ENCODE measurements at regions not wholly inside any gene's neighbourhood (a gene's known extent, or its start where the extent isn't known, plus 50 kb on each side); places are given as distances from the start of the nearest gene placed in this dataset.
A peak's percentile ranks its signal among the peaks of the same experiment; 100 is the strongest.

GRCh38 chr3:168495932-168496331 lies 400.2 kb upstream of the GOLIM4 start:
- ChIA-PET POLR2A (ENCODE audit: unreplicated experiment) (no interaction called here), CTCF (no interaction called here)
- Histone ChIP-seq H3K14ac (replicated peaks; ENCODE audit: low read depth, low read length) (no peak overlapping the region), H3K36me3 (ENCODE audit: control insufficient read depth, insufficient read depth, low read length) (no peaks in the 10 kb centered on the region), H3K4ac (ENCODE audit: low read depth, low read length) (no peak overlapping the region), H2BK120ac (ENCODE audit: low read depth, low read length) (no peak overlapping the region), H4K5ac (ENCODE audit: low read depth, low read length) (no peak overlapping the region), H2BK15ac (ENCODE audit: low read depth, low read length) (no peak overlapping the region), H3K9ac (ENCODE audit: low read depth, low read length) (no peak overlapping the region), H4K8ac (ENCODE audit: low read depth in 2 of 2, low read length in 2 of 2) (no peak overlapping the region), H3K23ac (ENCODE audit: low read depth, low read length) (no peak overlapping the region), H2AK9ac (replicated peaks; ENCODE audit: low read depth, low read length, poor library complexity) (no peak overlapping the region), H2AK5ac (ENCODE audit: low read depth, low read length) (no peak overlapping the region), H3K9me1 (ENCODE audit: insufficient read depth, low read length) (no peaks in the 10 kb centered on the region), H3K56ac (ENCODE audit: extremely low read depth, insufficient read depth, low read length) (no peak overlapping the region), H3K9me3 (ENCODE audit: control insufficient read depth, insufficient read depth, low read length) (no peaks in the 10 kb centered on the region), H3K18ac (ENCODE audit: low read depth, low read length) (no peak overlapping the region), H4K91ac (ENCODE audit: insufficient read depth, low read depth, low read length) (no peak overlapping the region), H2BK5ac (ENCODE audit: low read depth, low read length, poor library complexity, severe bottlenecking) (no peak overlapping the region), H3K4me1 (ENCODE audit: control insufficient read depth, insufficient read depth, low read length) (no peaks in the 10 kb centered on the region), H2AFZ (replicated peaks; ENCODE audit: low read length, poor library complexity) (no peak overlapping the region), H4K20me1 (ENCODE audit: insufficient read depth, low read length) (no peaks in the 10 kb centered on the region), H3K27ac (ENCODE audit: insufficient read depth, low read length) (no peak overlapping the region), H3K4me2 (ENCODE audit: low read depth, low read length) (no peak overlapping the region), H2BK20ac (ENCODE audit: low read depth, low read length) (no peak overlapping the region), H3K27me3 (ENCODE audit: control insufficient read depth, insufficient read depth, low read length) (no peaks in the 10 kb centered on the region), H3K79me1 (ENCODE audit: low read depth in 1 of 2, low read length in 2 of 2) (no peaks in the 10 kb centered on the region), H3K4me3 (ENCODE audit: insufficient read depth, low read depth, low read length) (no peak overlapping the region)
- no CpG with 5 or more reads among the region's 2 CpGs for WGBS, 2 experiments (ENCODE audit: extremely low coverage in 2 of 2, insufficient read length in 1 of 2)
- DNase-seq = no peak
- intact Hi-C loops (cut with micrococcal nuclease) (no loop called here), in situ Hi-C loops (cut with MboI; ENCODE audit: low sequenced_read_pairs) (no loop called here), dilution Hi-C loops (cut with HindIII; ENCODE audit: low sequenced_read_pairs, unreplicated experiment) (no loop called here)
- BruUV-seq (replicated peaks) = no TSS peak
- no peak for ATAC-seq (ENCODE audit: low read depth)
- TF ChIP-seq MAFK (IDR thresholded peaks at IDR 0.05; ENCODE audit: low read depth, low read length) (peak; percentile 65), CHD1 (IDR thresholded peaks at IDR 0.05; ENCODE audit: low read depth, low read length) (no peak)
